GM18951 (cell line): ENCODE measurements at regions not wholly inside any gene's neighbourhood (a gene's known extent, or its start where the extent isn't known, plus 50 kb on each side); places are given as distances from the start of the nearest gene placed in this dataset.

Experiments used
- POLR2A ChIP-seq: IDR thresholded peaks from 4 replicates; pipeline ENCODE4 v1.6.1; 2011; ENCODE audit warnings: mild to moderate bottlenecking; ENCODE audit not compliant: insufficient read length, insufficient read depth; ENCODE audit errors: extremely low read depth
- in situ Hi-C: fragments of 300-500 bp; cut with MboI; formaldehyde crosslinking; loops from one replicate; pipeline ENCODE4 v1.12.0; 2022; ENCODE audit warnings: low sequenced_read_pairs, mixed read lengths, inconsistent platforms; ENCODE audit not compliant: unreplicated experiment

GRCh38 chr3:187567661-187568121, 102.5 kb downstream of the SST start:
- TF ChIP-seq POLR2A: no peak
- in situ Hi-C loops: no loop called here

- in situ Hi-C loops: no loop called here
These were observed 103.2 kb downstream of the SST start for GRCh38 chr3:187567021-187567420.

DNA sequence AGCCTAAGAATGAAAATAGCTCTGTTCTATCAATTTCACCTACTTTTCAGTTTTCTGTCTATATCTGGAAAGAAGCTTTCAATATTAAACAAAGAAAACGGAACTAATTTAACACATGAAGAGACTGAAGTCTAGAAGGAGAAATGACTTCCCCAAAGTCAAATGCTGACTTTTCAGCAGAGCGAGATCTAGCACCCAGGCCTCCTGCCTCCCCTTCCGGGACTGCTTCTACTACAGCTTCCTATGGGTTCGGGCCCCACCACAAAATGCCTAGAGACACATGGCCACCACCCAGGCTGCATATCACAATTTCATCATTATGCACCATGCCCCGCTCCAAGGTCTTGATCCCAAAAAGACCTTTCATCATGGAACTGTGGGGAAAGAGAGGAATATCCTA, 104.5 kb downstream of the SST start:
- no peak for TF ChIP-seq POLR2A
- in situ Hi-C loops: no loop called here

More at GRCh38 chr3:187567021-187567420, 103.2 kb downstream of the SST start:
- no peak for TF ChIP-seq POLR2A

DNA sequence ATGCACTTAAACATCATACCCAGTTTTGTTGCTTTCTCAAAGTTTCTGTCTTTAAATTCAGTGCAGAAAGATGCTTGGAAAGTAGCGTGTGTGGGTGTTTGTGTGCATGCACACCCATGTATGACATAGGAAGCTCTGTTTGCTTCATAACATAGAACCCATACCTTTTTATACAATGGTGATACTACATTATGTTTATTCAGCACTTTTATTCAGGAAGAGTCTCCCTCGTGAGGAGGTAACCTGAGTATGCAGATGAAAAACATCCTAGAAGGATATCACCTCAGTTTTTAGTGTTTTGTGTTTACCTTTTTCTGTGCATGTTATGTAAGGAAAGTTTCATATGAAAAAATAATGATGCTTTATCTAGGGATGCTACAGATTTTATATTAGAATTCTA, 111.2 kb downstream of the SST start:
- in situ Hi-C loops: no loop called here
- TF ChIP-seq POLR2A: no peak

- no peak for TF ChIP-seq POLR2A
- in situ Hi-C loops: no loop called here
These were observed 118.8 kb downstream of the SST start for GRCh38 chr3:187551416-187551815.

GRCh38 chr3:187550446-187550845, 119.7 kb downstream of the SST start:
- in situ Hi-C loops: no loop called here
- TF ChIP-seq POLR2A: no peak

GRCh38 chr3:187545366-187545765, 124.8 kb downstream of the SST start:
- in situ Hi-C loops: no loop called here
- TF ChIP-seq POLR2A: no peak

GRCh38 chr3:187544326-187544725, 125.9 kb downstream of the SST start:
- in situ Hi-C loops: no loop called here
- TF ChIP-seq POLR2A: no peak

- in situ Hi-C loops: no loop called here
- TF ChIP-seq POLR2A: no peak
These were observed 129.3 kb downstream of the SST start for GRCh38 chr3:187540847-187541246.

- in situ Hi-C loops: no loop called here
- no peak for TF ChIP-seq POLR2A
These were observed 134.0 kb downstream of the SST start for GRCh38 chr3:187536185-187536584.

DNA sequence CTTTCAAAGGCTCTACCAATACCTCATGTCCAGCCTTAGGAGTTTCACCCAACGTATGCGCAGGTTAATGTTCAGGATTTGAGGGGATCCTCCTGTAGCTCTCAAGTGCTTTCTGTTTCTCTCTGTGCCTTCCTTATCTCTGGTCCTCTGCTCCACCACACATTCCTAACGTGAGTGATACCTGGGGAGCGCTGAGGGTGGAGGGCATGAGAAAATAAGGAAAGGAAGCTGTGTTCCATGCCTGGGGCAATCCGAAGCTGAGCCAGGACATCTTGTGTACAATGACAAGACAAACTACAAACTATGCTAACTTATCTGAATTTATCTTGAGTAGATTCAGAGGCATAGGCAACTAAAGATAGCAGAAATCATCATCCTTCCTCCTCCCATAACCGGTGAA, 136.4 kb downstream of the SST start:
- in situ Hi-C loops: no loop called here
- TF ChIP-seq POLR2A: no peak

DNA sequence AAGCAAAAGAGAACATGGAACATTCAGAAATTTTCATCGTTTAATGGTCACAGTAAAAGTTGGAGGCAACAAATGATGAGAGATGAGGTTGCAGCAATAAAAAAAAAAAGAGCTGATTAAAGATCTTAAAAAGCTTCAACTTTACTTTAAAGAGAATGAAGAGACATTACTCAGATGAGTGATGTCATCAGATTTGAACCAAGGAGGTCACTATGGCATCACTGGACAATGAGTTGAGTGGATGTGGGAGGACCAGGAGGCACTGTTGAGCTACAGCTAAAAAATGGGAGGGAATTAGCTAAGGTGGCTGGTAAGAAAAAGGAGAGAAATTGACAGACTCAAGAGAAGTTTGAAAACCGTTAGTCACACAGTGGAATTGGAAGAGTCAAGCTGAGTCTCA, 138.4 kb downstream of the SST start:
- no peak for TF ChIP-seq POLR2A
- in situ Hi-C loops: no loop called here

DNA sequence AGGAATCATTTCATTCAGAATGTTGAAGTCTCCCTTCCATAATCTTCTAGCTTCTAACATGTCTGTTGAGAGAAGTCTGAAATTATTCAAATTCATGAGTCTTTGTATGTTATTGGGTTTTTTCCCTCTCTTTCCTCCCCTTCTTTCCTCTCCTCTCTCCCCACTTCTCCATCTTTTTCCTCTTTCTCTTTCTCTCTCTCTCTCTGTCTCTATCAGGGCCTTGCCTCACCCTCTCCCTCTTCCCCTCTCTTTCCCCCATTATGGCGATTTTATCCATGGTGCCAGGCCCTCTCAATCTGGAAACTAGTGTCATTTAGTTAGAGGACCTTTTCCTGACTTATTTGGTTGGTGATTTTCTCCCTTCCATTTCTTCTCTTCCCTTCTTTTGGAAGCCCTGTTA, 147.3 kb downstream of the SST start:
- in situ Hi-C loops: no loop called here

DNA sequence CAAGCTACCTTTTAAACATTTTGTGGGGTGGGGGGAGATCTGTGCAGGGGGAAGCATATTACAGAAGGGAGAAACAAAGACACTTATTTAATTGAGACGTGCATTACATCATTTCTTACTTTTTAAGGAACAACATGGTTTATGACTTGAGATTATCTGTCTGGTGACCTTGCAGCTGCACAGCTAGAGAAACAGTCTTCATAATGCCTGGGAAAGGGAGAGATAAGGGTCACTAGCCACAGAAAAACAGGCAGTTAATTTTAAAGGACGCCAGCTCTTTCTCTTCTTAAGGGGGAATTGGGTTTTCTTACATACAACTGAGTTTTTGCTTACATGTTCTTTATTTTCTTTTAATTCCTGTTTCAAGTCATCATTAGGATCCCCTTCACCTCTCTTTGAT, 147.9 kb downstream of the SST start:
- in situ Hi-C loops: no loop called here
- TF ChIP-seq POLR2A: no peak

More for the DNA sequence above, 147.3 kb downstream of the SST start:
- no peak for TF ChIP-seq POLR2A

- TF ChIP-seq POLR2A: no peak
- in situ Hi-C loops: no loop called here
These were observed 148.6 kb downstream of the SST start for GRCh38 chr3:187521546-187521945.
